Kasumi-1 (cell line): ENCODE measurements at regions not wholly inside any gene's neighbourhood (a gene's known extent, or its start where the extent isn't known, plus 50 kb on each side); places are given as distances from the start of the nearest gene placed in this dataset.
"Not testable (repeated sequence)": the region's sequence is repeated elsewhere in the genome, so short reads cannot be mapped to it uniquely, and the experiment has no call there.

Source experiments
- DNase-seq, 2 experiments: peaks; one replicate each; lab custom pipeline; 2025; lab: John Stamatoyannopoulos, UW

DNA sequence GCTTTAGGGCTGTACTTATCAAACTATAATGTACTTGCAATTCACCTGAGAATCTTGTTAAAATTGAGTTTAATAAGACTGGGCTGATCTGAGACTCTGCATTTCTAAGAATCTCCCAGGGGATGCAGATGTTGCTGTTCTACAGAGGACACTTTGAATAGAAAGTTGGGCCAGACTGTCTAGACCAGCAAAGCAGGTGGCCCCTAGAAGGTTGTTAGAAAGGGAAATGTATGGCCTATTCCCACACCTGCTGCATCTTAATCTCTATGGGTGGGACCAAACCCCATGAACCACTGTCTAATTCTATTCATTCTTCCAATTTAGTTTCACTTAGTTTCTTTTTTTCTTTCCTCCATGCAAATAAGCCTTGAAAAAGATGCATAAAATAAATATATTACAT lies 413.2 kb upstream of the TECRL start:
- no peak for DNase-seq

GRCh38 chr4:64821219-64821976 lies 412.1 kb upstream of the TECRL start:
- no peak for DNase-seq

DNA sequence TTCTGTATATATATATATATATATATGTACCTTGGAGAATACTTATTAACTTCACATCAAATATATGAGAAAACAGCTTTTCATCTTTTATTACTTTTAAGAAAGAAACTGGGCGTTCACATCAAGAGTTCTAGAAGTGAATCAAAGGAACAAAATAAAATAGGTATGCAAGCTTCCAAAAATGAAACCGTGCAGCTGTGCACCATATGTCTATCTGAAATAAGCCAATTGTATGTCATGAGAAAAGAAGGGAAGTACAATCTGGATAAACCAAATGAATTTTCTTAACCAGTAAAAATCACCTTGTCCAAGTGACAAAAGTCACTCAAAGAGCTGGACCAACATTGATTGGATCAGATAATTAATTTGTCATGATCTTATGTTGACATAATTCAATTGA lies 405.4 kb upstream of the TECRL start:
- no peak for DNase-seq

DNA sequence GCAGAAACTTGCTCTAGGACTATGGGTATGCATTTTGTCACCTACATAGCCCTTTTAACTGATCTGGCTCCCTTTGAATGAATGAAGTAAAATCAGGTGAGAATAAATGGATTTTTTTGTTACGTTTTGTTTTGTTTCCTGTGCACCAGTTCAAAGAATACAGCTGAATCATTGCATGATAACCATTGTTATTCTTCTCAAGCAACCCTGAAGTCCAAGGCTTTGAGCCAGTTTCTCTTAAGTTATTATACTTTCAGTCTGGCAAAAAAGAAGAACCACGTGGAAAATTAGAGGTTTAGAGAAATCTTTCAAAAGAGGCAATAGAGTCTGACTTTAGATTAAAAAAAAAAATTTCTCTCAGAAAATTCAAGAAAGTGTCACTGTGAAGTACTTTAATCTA lies 398.6 kb upstream of the TECRL start:
- DNase-seq = no peak

GRCh38 chr4:64799751-64800150 lies 390.5 kb upstream of the TECRL start:
- DNase-seq = no peak

DNA sequence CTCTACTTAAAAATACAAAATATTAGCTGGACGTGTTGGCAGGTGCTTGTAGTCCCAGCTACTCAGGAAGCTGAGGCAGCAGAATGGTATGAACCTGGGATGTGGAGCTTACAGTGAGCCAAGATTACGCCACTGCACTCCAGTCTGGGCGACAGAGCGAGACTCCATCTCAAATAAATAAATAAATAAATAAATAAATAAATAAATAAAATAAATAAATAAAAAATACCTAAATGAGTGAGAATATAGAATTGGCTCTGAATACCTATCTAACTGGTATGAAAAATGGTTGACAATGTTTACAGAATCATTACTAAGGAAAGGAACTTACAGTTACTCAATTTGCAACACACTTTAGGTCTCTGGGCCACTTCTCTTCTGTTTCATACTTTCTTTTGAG lies 389.6 kb upstream of the TECRL start:
- DNase-seq = not testable (repeated sequence)

DNA sequence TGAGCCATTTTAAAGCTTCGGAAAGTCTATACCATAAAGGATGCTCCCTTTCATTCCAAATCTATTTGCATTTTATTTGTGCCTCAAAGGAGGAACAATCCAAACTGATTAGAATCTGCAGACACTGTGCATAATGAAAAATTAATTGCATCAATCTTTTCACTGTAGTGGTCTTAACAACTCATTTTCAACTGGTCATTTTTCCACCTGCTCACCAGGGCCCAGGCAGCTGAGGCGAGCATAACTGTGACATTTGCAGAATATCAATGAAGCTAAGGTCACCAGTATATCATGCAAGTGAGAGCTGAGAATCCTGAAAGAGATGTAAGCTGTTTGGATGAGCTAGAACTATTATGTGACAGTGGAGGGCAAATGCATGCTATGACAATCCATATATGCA lies 387.3 kb upstream of the TECRL start:
- no peak for DNase-seq

- no peak for DNase-seq
Measured at GRCh38 chr4:64784125-64784524, 374.9 kb upstream of the TECRL start.

GRCh38 chr4:64781737-64782326 lies 372.6 kb upstream of the TECRL start:
- peak; percentile 50 to 70 for DNase-seq

GRCh38 chr4:64780664-64781063 lies 371.4 kb upstream of the TECRL start:
- no peak for DNase-seq

DNA sequence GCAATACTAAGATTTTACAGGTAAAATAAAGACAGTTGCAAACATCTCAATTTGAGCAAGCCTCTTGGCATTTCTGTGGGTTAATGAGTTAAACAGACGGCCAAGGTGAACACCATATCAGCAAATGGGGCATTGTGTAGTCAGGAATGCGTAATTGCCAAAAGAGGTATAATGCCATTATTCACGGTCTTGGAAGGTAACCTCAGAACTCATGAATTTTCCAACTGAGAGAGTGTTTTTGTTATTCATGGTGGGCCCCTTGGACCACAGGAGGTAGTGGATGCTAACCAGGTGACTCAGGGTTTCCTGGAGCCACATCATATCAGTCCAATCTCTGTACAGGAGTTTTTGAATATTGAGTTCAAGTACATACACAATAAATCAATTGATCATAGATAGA lies 368.0 kb upstream of the TECRL start:
- DNase-seq = no peak

DNA sequence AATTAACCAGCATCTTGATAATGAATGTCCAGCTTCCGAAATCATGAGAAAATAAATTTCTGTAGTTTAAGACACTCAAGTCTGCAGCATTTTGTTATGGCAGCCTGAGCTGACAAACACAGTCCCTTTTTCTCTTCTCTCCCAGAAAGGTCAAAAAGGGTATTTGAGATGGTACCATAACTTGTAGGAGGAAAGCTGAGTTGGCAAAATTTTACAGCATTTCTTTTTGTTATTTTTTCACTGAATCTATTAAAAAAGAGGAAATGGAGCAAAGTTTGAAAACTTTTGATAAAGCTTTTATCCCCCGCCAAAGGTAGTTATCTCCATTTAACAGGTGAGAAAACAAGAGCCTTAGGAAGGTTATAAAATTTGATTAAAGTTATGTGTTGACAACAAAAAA lies 367.6 kb upstream of the TECRL start:
- DNase-seq = no peak

GRCh38 chr4:64774626-64775025 lies 365.4 kb upstream of the TECRL start:
- no peak for DNase-seq

GRCh38 chr4:64771149-64771548 lies 361.9 kb upstream of the TECRL start:
- no peak for DNase-seq

DNA sequence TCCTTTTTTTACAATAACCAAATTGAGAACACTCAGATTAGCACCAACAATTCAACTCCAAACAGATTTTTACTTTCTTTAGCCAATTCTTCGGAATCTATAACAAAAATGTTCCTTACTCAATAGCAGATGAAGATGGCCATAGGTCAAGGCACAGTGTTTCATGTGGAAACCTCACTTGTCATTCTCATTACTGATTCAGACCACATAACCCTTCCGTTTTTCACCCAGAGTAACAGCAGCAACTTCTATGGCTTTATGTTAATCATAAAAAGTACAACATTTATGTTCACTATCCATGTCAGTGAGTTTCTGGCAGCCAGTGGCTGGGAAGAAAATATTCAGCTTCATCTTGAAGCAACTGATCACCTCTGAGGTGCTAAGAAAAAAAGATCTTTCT lies 358.3 kb upstream of the TECRL start:
- no peak for DNase-seq

GRCh38 chr4:64766565-64766964 lies 357.3 kb upstream of the TECRL start:
- no peak for DNase-seq

- no peak for DNase-seq
Measured at GRCh38 chr4:64756016-64756415, 346.8 kb upstream of the TECRL start.

DNA sequence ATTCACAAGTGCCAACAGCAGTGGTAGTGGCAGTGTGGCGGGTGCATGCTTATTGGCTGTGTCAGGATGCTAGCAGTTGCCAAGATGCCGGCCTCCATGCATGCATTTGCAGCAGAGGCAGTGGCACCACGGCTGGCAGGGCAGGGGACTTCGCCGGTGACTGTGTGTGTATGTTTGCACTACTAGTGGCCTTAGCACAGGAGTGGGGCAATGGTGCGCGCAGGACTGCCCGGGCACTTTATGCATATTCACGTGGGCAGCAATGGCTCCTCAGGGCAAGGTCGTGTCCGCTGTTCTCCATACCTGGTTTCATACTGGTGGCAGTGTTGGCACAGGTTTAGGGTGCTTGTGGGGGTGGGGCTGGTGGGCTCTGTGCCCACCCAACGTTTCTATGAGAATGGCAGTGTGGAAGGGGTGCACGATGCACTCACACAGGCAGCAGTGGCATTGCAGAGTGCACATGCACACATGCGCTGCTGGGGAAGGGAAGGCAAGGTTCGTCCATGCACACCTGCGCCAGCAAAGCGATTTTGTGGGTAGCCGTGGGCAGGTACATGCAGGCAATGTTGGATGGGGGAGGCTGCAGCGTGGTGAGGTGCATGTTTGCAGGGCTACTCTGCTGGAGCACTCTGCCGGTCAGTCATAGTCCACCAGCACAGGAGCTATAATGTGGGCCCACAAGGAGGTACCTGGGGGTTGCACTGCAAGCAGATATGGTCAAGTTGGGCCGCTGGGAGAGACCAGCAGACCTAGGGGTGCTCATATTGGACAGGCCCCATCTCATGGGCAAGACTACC lies 338.9 kb upstream of the TECRL start:
- DNase-seq = no peak

DNA sequence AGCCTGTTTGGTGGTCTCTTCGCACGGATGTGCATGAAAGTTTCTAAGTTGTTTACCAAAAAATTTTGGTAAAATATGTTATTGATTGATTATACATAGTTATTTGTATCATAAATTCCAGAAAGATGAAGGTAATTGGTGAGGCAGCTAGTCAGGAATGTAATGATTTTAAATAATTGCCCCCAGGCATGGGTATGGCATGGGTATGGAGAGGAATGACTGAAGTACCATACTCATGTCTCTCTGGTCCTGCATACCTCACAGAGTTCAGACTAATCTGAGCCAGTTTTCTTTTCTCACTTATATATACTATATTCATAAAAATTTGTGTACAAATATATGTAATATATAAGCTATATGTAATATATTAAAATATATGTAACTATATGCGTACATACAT lies 329.0 kb upstream of the TECRL start:
- DNase-seq = no peak

DNA sequence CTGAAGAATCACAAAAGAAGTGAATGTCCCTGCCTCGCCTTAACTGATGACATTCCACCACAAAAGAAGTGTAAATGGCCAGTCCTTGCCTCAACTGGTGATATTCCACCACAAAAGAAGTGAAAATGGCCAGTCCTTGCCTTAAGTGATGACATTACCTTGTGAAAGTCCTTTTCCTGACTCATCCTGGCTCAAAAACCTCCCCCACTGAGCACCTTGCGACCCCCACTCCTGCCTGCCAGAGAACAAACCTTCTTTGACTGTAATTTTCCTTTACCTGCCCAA lies 328.5 kb upstream of the TECRL start:
- DNase-seq = not testable (repeated sequence)

DNA sequence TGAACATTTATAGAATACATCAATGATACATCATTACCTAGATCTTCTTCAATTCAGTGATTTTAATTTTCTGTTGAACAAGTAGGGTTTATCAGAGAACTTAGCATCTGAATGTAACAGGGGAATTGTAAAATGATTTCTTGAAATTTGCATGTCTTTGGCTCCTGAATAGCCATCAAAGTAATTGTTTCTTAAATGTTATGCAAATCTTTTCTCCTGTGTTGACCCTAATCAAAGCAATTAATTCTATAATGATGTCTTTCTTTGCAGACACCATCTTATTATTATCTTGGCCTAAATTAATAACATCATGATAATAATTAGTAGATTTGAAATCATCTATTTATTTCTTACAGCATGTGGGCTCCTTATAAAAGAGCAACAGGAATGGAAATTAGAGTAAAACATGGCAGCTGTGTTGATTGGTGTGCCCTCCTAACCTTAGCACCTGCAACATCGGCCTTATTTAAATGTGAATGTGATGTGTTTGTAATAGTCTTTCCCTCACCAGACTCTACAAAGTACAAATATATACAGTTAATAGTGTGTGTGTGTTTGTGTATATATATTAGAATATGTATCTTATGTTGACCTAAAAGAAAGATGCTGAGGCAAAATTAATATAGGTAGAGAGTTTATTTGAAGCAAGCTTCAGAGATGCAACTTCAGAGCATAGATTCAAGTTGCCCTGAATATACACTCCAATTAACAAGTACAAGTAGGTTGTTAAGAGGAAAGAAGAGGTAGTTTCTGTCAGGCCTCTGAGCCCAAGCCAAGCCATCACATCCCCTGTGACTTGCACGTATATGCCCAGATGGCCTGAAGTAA lies 328.0 kb upstream of the TECRL start:
- no peak for DNase-seq

GRCh38 chr4:64729561-64729960 lies 320.3 kb upstream of the TECRL start:
- DNase-seq = no peak

DNA sequence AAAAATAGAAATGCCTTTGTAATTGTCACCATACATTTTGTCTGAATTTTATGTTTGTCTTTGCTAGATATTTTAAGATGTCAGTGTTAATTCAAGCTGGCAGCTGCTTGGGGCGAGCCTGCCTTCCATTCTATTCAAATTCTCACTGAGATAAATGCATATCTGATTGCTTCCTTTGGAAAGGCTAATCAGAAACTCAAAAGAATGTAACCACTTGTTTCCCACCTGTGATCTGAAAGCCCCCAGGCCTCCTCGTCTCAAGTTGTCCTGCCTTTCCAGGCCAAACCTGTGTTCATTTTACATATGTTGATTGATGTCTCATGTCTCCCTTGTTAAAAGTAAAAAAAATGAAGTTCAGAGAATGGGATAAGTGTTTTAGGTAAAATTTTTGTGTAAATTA lies 318.7 kb upstream of the TECRL start:
- DNase-seq = no peak
